GM04504 (cell line): ENCODE measurements at regions not wholly inside any gene's neighbourhood (a gene's known extent, or its start where the extent isn't known, plus 50 kb on each side); places are given as distances from the start of the nearest gene placed in this dataset.

Experiments used
- DNase-seq: peaks from one replicate; pipeline ENCODE4 v3.0.0-alpha.2; 2012; ENCODE audit warnings: low read depth

GRCh38 chr4:3704669-3705068, 61.5 kb upstream of the ADRA2C start:
- DNase-seq, result no peak

GRCh38 chr4:3703677-3704521, 62.3 kb upstream of the ADRA2C start:
- DNase-seq, result no peak

GRCh38 chr4:3703343-3703676, 62.9 kb upstream of the ADRA2C start:
- no peak for DNase-seq

GRCh38 chr4:3702561-3703221, 63.5 kb upstream of the ADRA2C start:
- no peak for DNase-seq

- no peak for DNase-seq
Observed at GRCh38 chr4:3701736-3702560, 64.2 kb upstream of the ADRA2C start.

- no peak for DNase-seq
Observed at GRCh38 chr4:3701271-3701734, 64.9 kb upstream of the ADRA2C start.

- no peak for DNase-seq
Observed at GRCh38 chr4:3700736-3701135, 65.4 kb upstream of the ADRA2C start.

- no peak for DNase-seq
Observed at GRCh38 chr4:3700223-3700622, 66.0 kb upstream of the ADRA2C start.

GRCh38 chr4:3699678-3700077, 66.5 kb upstream of the ADRA2C start:
- DNase-seq, result no peak

GRCh38 chr4:3699261-3699660, 66.9 kb upstream of the ADRA2C start:
- no peak for DNase-seq

GRCh38 chr4:3697033-3697432, 69.2 kb upstream of the ADRA2C start:
- no peak for DNase-seq

- DNase-seq, result no peak
Observed at GRCh38 chr4:3690551-3691152, 75.5 kb upstream of the ADRA2C start.

GRCh38 chr4:3689576-3690550, 76.3 kb upstream of the ADRA2C start:
- no peak for DNase-seq

- no peak for DNase-seq
Observed at GRCh38 chr4:3689006-3689405, 77.2 kb upstream of the ADRA2C start.

- no peak for DNase-seq
Observed at GRCh38 chr4:3688018-3688998, 77.9 kb upstream of the ADRA2C start.

GRCh38 chr4:3687538-3687937, 78.6 kb upstream of the ADRA2C start:
- no peak for DNase-seq

GRCh38 chr4:3686753-3687152, 79.4 kb upstream of the ADRA2C start:
- no peak for DNase-seq

- DNase-seq, result no peak
Observed at GRCh38 chr4:3685081-3685645, 81.0 kb upstream of the ADRA2C start.

- DNase-seq, result no peak
Observed at GRCh38 chr4:3684546-3684945, 81.6 kb upstream of the ADRA2C start.
